ENCODE measurements at regions not wholly inside any gene's neighbourhood (a gene's known extent, or its start where the extent isn't known, plus 50 kb on each side); places are given as distances from the start of the nearest gene placed in this dataset.

- no peak for DNase-seq (ENCODE audit: low read depth)
- H3K4me3 ChIP-seq (ENCODE audit: low read depth, low read length) = no peak overlapping the region
- in situ Hi-C loops (cut with HindIII; ENCODE audit: low sequenced_read_pairs) = no loop called here
- no peak for TF ChIP-seq CTCF (IDR thresholded peaks at IDR 0.05; ENCODE audit: low read depth, low read length, missing control alignments)
Measured at GRCh38 chr4:25535278-25535677, 120.4 kb upstream of the SLC34A2 start.

GRCh38 chr4:25535701-25536473, 119.8 kb upstream of the SLC34A2 start:
- TF ChIP-seq CTCF (IDR thresholded peaks at IDR 0.05; ENCODE audit: low read depth, low read length, missing control alignments) = no peak

GRCh38 chr4:25536564-25537320, 118.9 kb upstream of the SLC34A2 start:
- no peak for TF ChIP-seq CTCF (IDR thresholded peaks at IDR 0.05; ENCODE audit: low read depth, low read length, missing control alignments)
- in situ Hi-C loops (cut with HindIII; ENCODE audit: low sequenced_read_pairs) = no loop called here
- H3K4me3 ChIP-seq (ENCODE audit: low read depth, low read length) = no peak overlapping the region
- no peak for DNase-seq (ENCODE audit: low read depth)

More at GRCh38 chr4:25535701-25536473, 119.8 kb upstream of the SLC34A2 start:
- H3K4me3 ChIP-seq (ENCODE audit: low read depth, low read length) = no peak overlapping the region
- in situ Hi-C loops (cut with HindIII; ENCODE audit: low sequenced_read_pairs) = no loop called here
- DNase-seq (ENCODE audit: low read depth) = no peak

GRCh38 chr4:25538430-25538829, 117.2 kb upstream of the SLC34A2 start:
- in situ Hi-C loops (cut with HindIII; ENCODE audit: low sequenced_read_pairs) = no loop called here
- no peak overlapping the region for H3K4me3 ChIP-seq (ENCODE audit: low read depth, low read length)
- TF ChIP-seq CTCF (IDR thresholded peaks at IDR 0.05; ENCODE audit: low read depth, low read length, missing control alignments) = no peak
- no peak for DNase-seq (ENCODE audit: low read depth)

- no peak for TF ChIP-seq CTCF (IDR thresholded peaks at IDR 0.05; ENCODE audit: low read depth, low read length, missing control alignments)
- no peak for DNase-seq (ENCODE audit: low read depth)
- in situ Hi-C loops (cut with HindIII; ENCODE audit: low sequenced_read_pairs) = no loop called here
- no peak overlapping the region for H3K4me3 ChIP-seq (ENCODE audit: low read depth, low read length)
Measured at GRCh38 chr4:25539241-25539640, 116.4 kb upstream of the SLC34A2 start.

- no peak for TF ChIP-seq CTCF (IDR thresholded peaks at IDR 0.05; ENCODE audit: low read depth, low read length, missing control alignments)
Measured at GRCh38 chr4:25540734-25541133, 114.9 kb upstream of the SLC34A2 start.

More at GRCh38 chr4:25540734-25541133, 114.9 kb upstream of the SLC34A2 start:
- in situ Hi-C loops (cut with HindIII; ENCODE audit: low sequenced_read_pairs) = no loop called here
- DNase-seq (ENCODE audit: low read depth) = no peak
- H3K4me3 ChIP-seq (ENCODE audit: low read depth, low read length) = no peak overlapping the region
